CD14-positive monocyte (primary cell): ENCODE measurements at regions not wholly inside any gene's neighbourhood (a gene's known extent, or its start where the extent isn't known, plus 50 kb on each side); places are given as distances from the start of the nearest gene placed in this dataset.

ENCODE experiments used
- DNase-seq, 3 donors: peaks; one replicate each; pipeline ENCODE4 v3.0.0-alpha.2; 2011 to 2022
- H2AFZ ChIP-seq: 2 replicates; pipeline ENCODE4 v1.6.0; 2012; ENCODE audit warnings: mild to moderate bottlenecking, low read depth, low read length, inconsistent platforms; ENCODE audit not compliant: insufficient read depth, poor library complexity, severe bottlenecking
- H3K27ac ChIP-seq, 2 donors: 1 replicate in 1 of 2; 2 replicates in 1 of 2; pipeline ENCODE4 v1.5.1; 2012 to 2013; ENCODE audit warnings: low read length in 2 of 2, control low read depth in 1 of 2, inconsistent platforms in 1 of 2, low read depth in 1 of 2, mild to moderate bottlenecking in 1 of 2
- H3K27me3 ChIP-seq, 2 donors: one replicate each; pipeline versions ENCODE4 v1.6.0 to v1.6.1; 2011 to 2013; ENCODE audit warnings: low read length in 2 of 2; ENCODE audit not compliant: control insufficient read depth in 2 of 2, insufficient read depth in 2 of 2
- H3K36me3 ChIP-seq, 2 donors: replicated peaks in 1 of 2; 1 replicate in 1 of 2; 2 replicates in 1 of 2; pipeline versions ENCODE4 v1.5.1 to v1.6.1; 2012 to 2013; ENCODE audit warnings: low read length in 2 of 2, control low read depth in 1 of 2, inconsistent platforms in 1 of 2, mild to moderate bottlenecking in 1 of 2; ENCODE audit not compliant: insufficient read depth in 2 of 2, control insufficient read depth in 1 of 2
- H3K4me1 ChIP-seq, 2 donors: 1 replicate in 1 of 2; 2 replicates in 1 of 2; pipeline versions ENCODE4 v1.5.1 to v1.6.1; 2012 to 2013; ENCODE audit warnings: low read length in 2 of 2, control low read depth in 1 of 2, inconsistent platforms in 1 of 2, mild to moderate bottlenecking in 1 of 2, moderate library complexity in 1 of 2; ENCODE audit not compliant: insufficient read depth in 2 of 2, control insufficient read depth in 1 of 2
- H3K4me2 ChIP-seq: replicated peaks from 2 replicates; pipeline ENCODE3; 2012; ENCODE audit warnings: low read length, moderate library complexity, mild to moderate bottlenecking; ENCODE audit not compliant: poor library complexity, severe bottlenecking; ENCODE audit errors: extremely low read depth
- H3K4me3 ChIP-seq, 3 experiments: fragments of 200-600 bp in 1 of 3; sonication (generic) in 1 of 3; replicated peaks in 1 of 3; 1 replicate in 2 of 3; 2 replicates in 1 of 3; pipeline ENCODE4 v1.5.1; 2011 to 2013; ENCODE audit warnings: low read length in 3 of 3, mild to moderate bottlenecking in 3 of 3, control low read depth in 2 of 3, low read depth in 2 of 3, inconsistent platforms in 1 of 3, moderate library complexity in 1 of 3
- H3K79me2 ChIP-seq: 2 replicates; pipeline ENCODE4 v1.6.0; 2012; ENCODE audit warnings: mild to moderate bottlenecking, control low read depth, inconsistent platforms, low read length, moderate library complexity; ENCODE audit not compliant: insufficient read depth
- H3K9ac ChIP-seq: 2 replicates; pipeline ENCODE4 v1.6.0; 2017; ENCODE audit warnings: low read length, mild to moderate bottlenecking; ENCODE audit not compliant: insufficient read depth, poor library complexity, severe bottlenecking
- H3K9me3 ChIP-seq, 2 donors: replicated peaks in 1 of 2; 1 replicate in 1 of 2; 2 replicates in 1 of 2; pipeline versions ENCODE4 v1.5.1 to v1.6.1; 2012 to 2013; ENCODE audit warnings: low read length in 2 of 2, control low read depth in 1 of 2; ENCODE audit not compliant: control insufficient read depth in 1 of 2, insufficient read depth in 1 of 2
- H4K20me1 ChIP-seq: 2 replicates; pipeline ENCODE4 v1.6.0; 2012; ENCODE audit warnings: mild to moderate bottlenecking, low read length, control low read depth, moderate library complexity; ENCODE audit not compliant: insufficient read depth
- H3K27ac Mint-ChIP-seq, 7 donors: one replicate each; pipeline ENCODE4 v1.8.0; 2020; ENCODE audit warnings: mild to moderate bottlenecking in 7 of 7, mixed read lengths in 7 of 7, moderate library complexity in 6 of 7, inconsistent platforms in 2 of 7
- H3K27me3 Mint-ChIP-seq, 3 donors: one replicate each; pipeline ENCODE4 v1.8.0; 2021 to 2022; ENCODE audit warnings: low read depth in 3 of 3, mild to moderate bottlenecking in 3 of 3, mixed read lengths in 3 of 3, moderate library complexity in 3 of 3, inconsistent platforms in 1 of 3
- H3K36me3 Mint-ChIP-seq, 2 donors: one replicate each; pipeline ENCODE4 v1.8.0; 2020; ENCODE audit warnings: mixed read lengths in 2 of 2, inconsistent platforms in 1 of 2, mild to moderate bottlenecking in 1 of 2
- H3K4me1 Mint-ChIP-seq: one replicate; pipeline ENCODE4 v1.8.0; 2020; ENCODE audit warnings: mild to moderate bottlenecking, mixed read lengths
- H3K4me3 Mint-ChIP-seq, 2 donors: one replicate each; pipeline ENCODE4 v1.8.0; 2020; ENCODE audit warnings: mild to moderate bottlenecking in 2 of 2, mixed read lengths in 2 of 2, moderate library complexity in 1 of 2
- H3K9me3 Mint-ChIP-seq, 7 donors: one replicate each; pipeline ENCODE4 v1.8.0; 2020 to 2022; ENCODE audit warnings: mixed read lengths in 7 of 7, mild to moderate bottlenecking in 6 of 7, moderate library complexity in 6 of 7, inconsistent platforms in 2 of 7
- CTCF ChIP-seq: fragments of 200-600 bp; IDR thresholded peaks from one replicate; pipeline ENCODE4 v1.8.0; 2022; ENCODE audit warnings: antibody characterized with exemption, mild to moderate bottlenecking
- WGBS: methylation state at CpG from one replicate; pipeline ENCODE4 v1.1.5; 2013; ENCODE audit warnings: missing lambda C conversion rate; ENCODE audit not compliant: insufficient coverage; 5-methylcytosine and 5-hydroxymethylcytosine counted together
- intact Hi-C, 2 donors: fragments of 100-400 bp; cut with micrococcal nuclease; formaldehyde crosslinking; loops; one replicate each; pipeline versions ENCODE4 v1.15.0 to v1.15.1; 2023

- H4K20me1 ChIP-seq = no peaks in the 10 kb centered on the region
- H3K36me3 ChIP-seq = no peaks in the 10 kb centered on the region
- H3K9me3 Mint-ChIP-seq = peaks cover 0 to 11% (median 3%) of the 10 kb centered on the region in 7 donors
- no peak overlapping the region for H3K4me2 ChIP-seq
- no peaks in the 10 kb centered on the region for H3K27me3 ChIP-seq
- H3K27ac Mint-ChIP-seq = no peak overlapping the region
- no peaks in the 10 kb centered on the region for H3K27me3 Mint-ChIP-seq
- no peaks in the 10 kb centered on the region for H3K4me1 ChIP-seq
- 100% methylated on average over 1 of the region's 2 CpGs for whole genome bisulfite sequencing
- DNase-seq = no peak
- H3K4me3 Mint-ChIP-seq = no peak overlapping the region
- no peak overlapping the region for H3K4me3 ChIP-seq
- no peak for TF ChIP-seq CTCF
- no peak overlapping the region for H3K9ac ChIP-seq
- H3K27ac ChIP-seq = no peak overlapping the region
- H3K79me2 ChIP-seq = no peaks in the 10 kb centered on the region
- intact Hi-C loops = no loop called here
- no peaks in the 10 kb centered on the region for H3K4me1 Mint-ChIP-seq
- H2AFZ ChIP-seq = no peak overlapping the region
- no peaks in the 10 kb centered on the region for H3K9me3 ChIP-seq
- no peaks in the 10 kb centered on the region for H3K36me3 Mint-ChIP-seq
Measured at GRCh38 chr3:33921608-33922007, 123.2 kb downstream of the PDCD6IP start.

GRCh38 chr3:33926998-33927605 is 128.7 kb downstream of the PDCD6IP start:
- no peak overlapping the region for H3K27ac ChIP-seq
- intact Hi-C loops = no loop called here
- H3K4me1 Mint-ChIP-seq = no peaks in the 10 kb centered on the region
- no peaks in the 10 kb centered on the region for H3K27me3 Mint-ChIP-seq
- H4K20me1 ChIP-seq = no peaks in the 10 kb centered on the region
- peaks cover 0 to 11% (median 4%) of the 10 kb centered on the region in 7 donors for H3K9me3 Mint-ChIP-seq
- no peaks in the 10 kb centered on the region for H3K27me3 ChIP-seq
- no peak for TF ChIP-seq CTCF
- no peaks in the 10 kb centered on the region for H3K36me3 Mint-ChIP-seq
- H3K36me3 ChIP-seq = no peaks in the 10 kb centered on the region
- H3K9ac ChIP-seq = no peak overlapping the region
- 61% methylated on average over 3 of the region's 3 CpGs for WGBS
- no peaks in the 10 kb centered on the region for H3K9me3 ChIP-seq
- H3K79me2 ChIP-seq = no peaks in the 10 kb centered on the region
- H3K4me2 ChIP-seq = no peak overlapping the region
- H3K4me1 ChIP-seq = no peaks in the 10 kb centered on the region
- no peak overlapping the region for H3K27ac Mint-ChIP-seq
- no peak overlapping the region for H2AFZ ChIP-seq
- H3K4me3 ChIP-seq = no peak overlapping the region
- no peak overlapping the region for H3K4me3 Mint-ChIP-seq
- no peak for DNase-seq
